T-cell (primary cell): ENCODE measurements at regions not wholly inside any gene's neighbourhood (a gene's known extent, or its start where the extent isn't known, plus 50 kb on each side); places are given as distances from the start of the nearest gene placed in this dataset.
"Not testable (repeated sequence)": the region's sequence is repeated elsewhere in the genome, so short reads cannot be mapped to it uniquely, and the experiment has no call there.

Experiments used
- ATAC-seq, 4 experiments: fragments of 200-7000 bp in 3 of 4; fragments of 150-1000 bp in 1 of 4; cut with Tn5 transposase; replicated peaks in 1 of 4; 1 replicate in 3 of 4; 2 replicates in 1 of 4; pipeline ENCODE4 v1.10.0; 2021; ENCODE audit warnings: moderate library complexity in 3 of 4, mild to moderate bottlenecking in 2 of 4, moderate number of reproducible peaks in 1 of 4
- CTCF ChIA-PET, 2 donors: fragments of 300-600 bp; sonication (Branson Sonifier 250); formaldehyde crosslinking; loops; one replicate each; lab custom pipeline; 2022; ENCODE audit warnings: antibody characterized with exemption in 2 of 2; lab: Charles Lee
- POLR2A ChIA-PET, 2 donors: fragments of 300-600 bp; sonication (Branson Sonifier 250); formaldehyde crosslinking; loops; one replicate each; lab custom pipeline; 2022; ENCODE audit warnings: antibody characterized with exemption in 2 of 2; lab: Charles Lee
- DNase-seq, 35 experiments: peaks; one replicate each; pipeline versions ENCODE4 v3.0.0 to v3.0.0-alpha.2; 2013 to 2023
- H3K27ac ChIP-seq: one replicate; pipeline ENCODE4 v1.5.1; 2013; ENCODE audit warnings: low read length
- H3K27me3 ChIP-seq, 2 experiments: replicated peaks in 1 of 2; 1 replicate in 1 of 2; 2 replicates in 1 of 2; pipeline versions ENCODE4 v1.6.1 to v1.7.0; 2013; ENCODE audit warnings: low read length in 1 of 2, mixed read lengths in 1 of 2; ENCODE audit not compliant: control insufficient read depth in 2 of 2, insufficient read depth in 2 of 2; ENCODE audit errors: extremely low read depth in 1 of 2
- H3K36me3 ChIP-seq, 2 donors: 1 replicate in 1 of 2; 2 replicates in 1 of 2; pipeline versions ENCODE4 v1.6.1 to v1.7.0; 2013; ENCODE audit warnings: low read length in 1 of 2; ENCODE audit not compliant: control insufficient read depth in 2 of 2, insufficient read depth in 1 of 2; ENCODE audit errors: extremely low read depth in 1 of 2
- H3K4me1 ChIP-seq, 2 experiments: 1 replicate in 1 of 2; 2 replicates in 1 of 2; pipeline versions ENCODE4 v1.6.1 to v1.7.0; 2013; ENCODE audit warnings: low read length in 2 of 2, mixed read lengths in 1 of 2; ENCODE audit not compliant: insufficient read depth in 2 of 2, control insufficient read depth in 1 of 2; ENCODE audit errors: extremely low read depth in 1 of 2
- H3K4me3 ChIP-seq, 2 donors: 1 replicate in 1 of 2; 2 replicates in 1 of 2; pipeline versions ENCODE4 v1.5.1 to v1.7.0; 2013; ENCODE audit warnings: mild to moderate bottlenecking in 2 of 2, low read length in 1 of 2, moderate library complexity in 1 of 2; ENCODE audit not compliant: control insufficient read depth in 1 of 2; ENCODE audit errors: extremely low read depth in 1 of 2
- H3K9me3 ChIP-seq: 2 replicates; pipeline ENCODE4 v1.7.0; 2013
- H3K27ac Mint-ChIP-seq, 2 donors: one replicate each; pipeline ENCODE4 v1.8.0; 2020 to 2021; ENCODE audit warnings: mild to moderate bottlenecking in 2 of 2, mixed read lengths in 2 of 2
- H3K27me3 Mint-ChIP-seq, 2 donors: one replicate each; pipeline ENCODE4 v1.8.0; 2021 to 2022; ENCODE audit warnings: mixed read lengths in 2 of 2
- H3K36me3 Mint-ChIP-seq: one replicate; pipeline ENCODE4 v1.8.0; 2021; ENCODE audit warnings: mixed read lengths
- H3K4me1 Mint-ChIP-seq, 3 donors: one replicate each; pipeline ENCODE4 v1.8.0; 2020 to 2022; ENCODE audit warnings: mixed read lengths in 3 of 3, mild to moderate bottlenecking in 1 of 3
- H3K4me3 Mint-ChIP-seq, 3 donors: one replicate each; pipeline ENCODE4 v1.8.0; 2020 to 2022; ENCODE audit warnings: mild to moderate bottlenecking in 3 of 3, mixed read lengths in 3 of 3, moderate library complexity in 3 of 3
- H3K9me3 Mint-ChIP-seq, 3 donors: one replicate each; pipeline ENCODE4 v1.8.0; 2020 to 2022; ENCODE audit warnings: mixed read lengths in 3 of 3
- WGBS: methylation state at CpG from one replicate; pipeline ENCODE4 v1.1.5; 2013; ENCODE audit warnings: missing lambda C conversion rate; ENCODE audit not compliant: insufficient coverage; 5-methylcytosine and 5-hydroxymethylcytosine counted together

- H3K27ac ChIP-seq: no peak overlapping the region
- POLR2A ChIA-PET: no interaction called here
Observed at GRCh38 chr7:113504142-113504541, 385.8 kb upstream of the SMIM30 start.

DNA sequence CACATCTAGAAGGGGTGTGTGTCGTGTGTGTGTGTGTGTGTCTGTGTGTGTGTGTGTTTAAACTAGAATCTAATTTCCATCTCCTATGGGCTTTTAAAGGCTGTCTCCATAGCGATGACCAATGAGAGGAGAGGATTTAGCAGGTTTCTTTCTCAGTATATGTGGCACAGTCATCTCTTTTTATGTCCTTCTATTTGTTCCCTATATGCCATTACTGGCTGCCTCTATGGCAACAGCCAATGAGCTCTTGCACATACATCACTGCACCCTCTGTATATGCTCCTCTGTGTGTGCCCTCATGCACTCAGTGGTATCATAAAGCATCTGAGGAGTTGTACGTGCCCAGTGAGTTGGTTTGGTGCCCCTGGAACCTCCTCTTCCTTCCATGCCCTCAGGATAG lies 378.2 kb upstream of the SMIM30 start:
- DNase-seq, CTCF ChIA-PET, H3K9me3 ChIP-seq, POLR2A ChIA-PET, H3K4me3 Mint-ChIP-seq, H3K36me3 ChIP-seq, H3K36me3 Mint-ChIP-seq, H3K4me1 Mint-ChIP-seq, H3K27ac ChIP-seq, H3K4me1 ChIP-seq, H3K27me3 ChIP-seq, H3K27ac Mint-ChIP-seq, H3K9me3 Mint-ChIP-seq, ATAC-seq, H3K27me3 Mint-ChIP-seq, H3K4me3 ChIP-seq: not testable (repeated sequence)
- no CpG with 5 or more reads among the region's 3 CpGs for WGBS

More at GRCh38 chr7:113504142-113504541, 385.8 kb upstream of the SMIM30 start:
- Histone ChIP-seq H3K27me3 (no peaks in the 10 kb centered on the region), H3K4me3 (no peak overlapping the region), H3K36me3 (no peaks in the 10 kb centered on the region), H3K4me1 (no peaks in the 10 kb centered on the region), H3K9me3 (no peaks in the 10 kb centered on the region)
- Mint-ChIP-seq H3K27me3 (no peaks in the 10 kb centered on the region), H3K9me3 (peaks cover 3 to 7% (median 7%) of the 10 kb centered on the region in 3 donors), H3K4me1 (no peaks in the 10 kb centered on the region), H3K4me3 (no peak overlapping the region), H3K36me3 (no peaks in the 10 kb centered on the region), H3K27ac (no peak overlapping the region)
- DNase-seq (no peak), ATAC-seq (no peak)
- CTCF ChIA-PET: no interaction called here

DNA sequence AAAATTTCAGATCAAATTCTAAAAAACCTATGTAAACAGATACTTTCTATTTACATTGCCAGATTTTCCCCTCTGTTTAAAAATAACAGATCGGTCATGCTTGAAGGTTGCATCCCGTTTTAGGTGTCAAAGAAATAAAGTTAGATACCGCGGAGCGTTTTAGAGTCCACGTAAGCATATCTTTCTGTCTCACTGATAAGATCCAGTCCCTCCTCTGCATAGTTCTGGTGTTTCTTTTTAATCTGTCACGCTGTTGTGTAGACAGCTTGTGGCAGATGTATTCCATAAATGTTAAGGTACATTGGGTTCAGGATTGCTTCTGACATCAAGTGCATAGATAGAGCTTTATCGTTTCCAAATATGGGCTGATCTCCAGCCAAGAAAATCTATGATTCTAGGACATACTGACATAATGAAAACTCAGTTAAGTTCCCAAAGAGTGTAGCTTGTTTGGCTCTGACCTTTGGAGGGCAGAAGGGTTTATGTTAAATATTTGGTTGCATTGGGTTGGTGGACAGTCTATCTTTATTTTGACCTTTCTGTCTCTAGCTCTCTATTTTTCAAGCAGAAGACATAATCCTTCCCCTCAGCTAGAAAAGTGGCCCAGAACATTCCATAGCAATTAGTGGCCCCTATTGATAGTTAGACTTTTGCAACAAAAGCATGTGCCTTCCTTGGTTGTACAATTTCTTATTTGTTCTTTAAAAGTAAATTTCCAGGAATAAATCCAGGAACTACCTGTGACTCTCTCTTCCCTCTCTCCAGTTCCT lies 376.6 kb upstream of the SMIM30 start:
- H3K4me3 Mint-ChIP-seq, H3K27ac ChIP-seq, H3K4me3 ChIP-seq, H3K36me3 Mint-ChIP-seq, H3K36me3 ChIP-seq, H3K9me3 Mint-ChIP-seq, CTCF ChIA-PET, H3K4me1 ChIP-seq, H3K27me3 Mint-ChIP-seq, H3K4me1 Mint-ChIP-seq, H3K27ac Mint-ChIP-seq, ATAC-seq, POLR2A ChIA-PET, H3K27me3 ChIP-seq, DNase-seq, H3K9me3 ChIP-seq: not testable (repeated sequence)
- no CpG with 5 or more reads among the region's 8 CpGs for whole genome bisulfite sequencing

DNA sequence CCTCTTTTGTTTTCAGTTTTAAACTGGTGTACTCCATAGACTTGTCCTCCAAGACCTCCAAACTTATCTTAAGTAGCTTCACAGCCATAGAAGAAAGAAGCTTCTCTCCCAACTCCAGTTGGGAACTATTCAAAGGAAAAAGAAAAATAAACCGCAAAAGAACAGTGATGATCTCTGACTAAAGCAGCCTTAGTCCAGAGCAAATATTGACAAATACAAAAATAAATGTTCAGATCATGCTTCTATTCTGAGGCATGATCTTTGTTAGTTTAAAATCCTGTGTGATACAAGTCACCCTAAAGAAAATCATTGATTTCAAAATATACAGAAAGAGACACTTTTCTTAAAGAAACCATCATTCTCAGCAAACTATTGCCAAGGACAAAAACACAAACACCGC lies 373.0 kb upstream of the SMIM30 start:
- H3K9me3 Mint-ChIP-seq: peaks cover 0 to 3% (median 0%) of the 10 kb centered on the region in 3 donors
- H3K4me3 Mint-ChIP-seq: no peak overlapping the region
- H3K27me3 Mint-ChIP-seq: no peaks in the 10 kb centered on the region
- no peaks in the 10 kb centered on the region for H3K27me3 ChIP-seq
- no peaks in the 10 kb centered on the region for H3K4me1 Mint-ChIP-seq
- ATAC-seq (no peak), DNase-seq (no peak)
- no peak overlapping the region for H3K27ac ChIP-seq
- H3K27ac Mint-ChIP-seq: no peak overlapping the region
- CTCF ChIA-PET: no interaction called here
- H3K4me3 ChIP-seq: no peak overlapping the region
- POLR2A ChIA-PET: no interaction called here
- H3K9me3 ChIP-seq: no peaks in the 10 kb centered on the region
- no peaks in the 10 kb centered on the region for H3K36me3 ChIP-seq
- no CpG with 5 or more reads among the region's 2 CpGs for WGBS
- H3K4me1 ChIP-seq: no peaks in the 10 kb centered on the region
- no peaks in the 10 kb centered on the region for H3K36me3 Mint-ChIP-seq

- ChIA-PET POLR2A (no interaction called here), CTCF (no interaction called here)
- Mint-ChIP-seq H3K27me3 (no peaks in the 10 kb centered on the region), H3K9me3 (peaks cover 3 to 9% (median 6%) of the 10 kb centered on the region in 3 donors), H3K36me3 (no peaks in the 10 kb centered on the region), H3K4me1 (no peaks in the 10 kb centered on the region), H3K27ac (no peak overlapping the region), H3K4me3 (no peak overlapping the region)
- H3K4me1 ChIP-seq: no peaks in the 10 kb centered on the region
- WGBS: 82% methylated on average over 9 of the region's 16 CpGs
- H3K27me3 ChIP-seq: no peaks in the 10 kb centered on the region
- H3K9me3 ChIP-seq: no peaks in the 10 kb centered on the region
- no peak for ATAC-seq
- no peak for DNase-seq
- H3K36me3 ChIP-seq: no peaks in the 10 kb centered on the region
- H3K4me3 ChIP-seq: no peak overlapping the region
- H3K27ac ChIP-seq: no peak overlapping the region
Observed at GRCh38 chr7:113487925-113488731, 369.8 kb upstream of the SMIM30 start.

DNA sequence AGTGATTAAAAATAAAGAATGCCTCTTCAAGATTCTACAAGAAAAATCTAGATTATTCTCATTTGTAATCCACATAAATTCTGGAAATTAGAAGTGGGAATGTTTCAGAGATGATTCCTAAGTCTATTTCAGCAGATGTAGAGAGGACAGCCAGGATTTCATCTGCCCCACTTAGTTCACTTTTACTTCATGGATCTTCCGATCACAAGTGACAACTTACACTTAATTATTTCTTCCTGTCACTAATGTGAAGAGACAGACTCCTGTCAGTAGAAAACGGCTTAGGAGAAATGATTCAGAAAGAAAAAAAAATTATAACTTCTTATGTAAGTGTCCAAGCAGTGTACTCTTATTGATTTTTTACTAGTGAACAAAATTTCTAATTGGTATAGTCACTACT lies 368.2 kb upstream of the SMIM30 start:
- ChIA-PET POLR2A (no interaction called here), CTCF (no interaction called here)
- Histone ChIP-seq H3K4me1 (no peaks in the 10 kb centered on the region), H3K27ac (no peak overlapping the region), H3K9me3 (no peaks in the 10 kb centered on the region), H3K27me3 (no peaks in the 10 kb centered on the region), H3K36me3 (no peaks in the 10 kb centered on the region), H3K4me3 (no peak overlapping the region)
- Mint-ChIP-seq H3K4me3 (no peak overlapping the region), H3K4me1 (no peaks in the 10 kb centered on the region), H3K9me3 (peaks cover 3 to 9% (median 6%) of the 10 kb centered on the region in 3 donors), H3K36me3 (no peaks in the 10 kb centered on the region), H3K27me3 (no peaks in the 10 kb centered on the region), H3K27ac (no peak overlapping the region)
- no peak for DNase-seq
- ATAC-seq: no peak
- WGBS: no CpG with 5 or more reads among the region's 2 CpGs
